Kidney (tissue), 13 donors: ENCODE measurements at regions not wholly inside any gene's neighbourhood (a gene's known extent, or its start where the extent isn't known, plus 50 kb on each side); places are given as distances from the start of the nearest gene placed in this dataset.
A peak's percentile ranks its signal among the peaks of the same experiment; 100 is the strongest.

Experiments used
- DNase-seq, 5 donors: peaks; one replicate each; pipeline ENCODE4 v3.0.0-alpha.2; 2013 to 2020
- FAIRE-seq: peaks from 2 replicates; lab custom pipeline; 2012; peaks lifted over from hg19 to GRCh38; lab: Jason Lieb, UNC
- H3K27ac ChIP-seq, 2 donors: one replicate each; pipeline ENCODE4 v1.7.0; 2013; ENCODE audit warnings: low read depth in 2 of 2, low read length in 2 of 2, inconsistent platforms in 1 of 2
- H3K27me3 ChIP-seq: one replicate; pipeline ENCODE4 v1.7.1; 2013; ENCODE audit warnings: low read length, inconsistent platforms; ENCODE audit not compliant: control insufficient read depth, insufficient read depth
- H3K36me3 ChIP-seq, 3 donors: one replicate each; pipeline versions ENCODE4 v1.7.0 to v1.7.1; 2013; ENCODE audit warnings: low read length in 3 of 3, control low read depth in 1 of 3, inconsistent platforms in 1 of 3; ENCODE audit not compliant: insufficient read depth in 3 of 3, control insufficient read depth in 2 of 3
- H3K4me1 ChIP-seq, 3 donors: one replicate each; pipeline versions ENCODE4 v1.7.0 to v1.7.1; 2013; ENCODE audit warnings: low read length in 3 of 3, inconsistent platforms in 1 of 3, low read depth in 1 of 3; ENCODE audit not compliant: control insufficient read depth in 2 of 3, insufficient read depth in 2 of 3
- H3K4me3 ChIP-seq, 3 donors: one replicate each; pipeline versions ENCODE4 v1.7.0 to v1.8.1; 2013; ENCODE audit warnings: low read length in 3 of 3, control low read depth in 1 of 3, inconsistent platforms in 1 of 3
- H3K9ac ChIP-seq, 3 donors: one replicate each; pipeline versions ENCODE4 v1.7.0 to v1.7.1; 2013; ENCODE audit warnings: low read length in 3 of 3, control low read depth in 1 of 3, inconsistent platforms in 1 of 3
- H3K9me3 ChIP-seq, 3 donors: one replicate each; pipeline versions ENCODE4 v1.7.0 to v1.7.1; 2013; ENCODE audit warnings: low read length in 3 of 3, control low read depth in 1 of 3, inconsistent platforms in 1 of 3; ENCODE audit not compliant: control insufficient read depth in 2 of 3, insufficient read depth in 1 of 3
- CTCF ChIP-seq: IDR thresholded peaks from 3 replicates; pipeline ENCODE4 v1.5.1; 2012; ENCODE audit warnings: mild to moderate bottlenecking, moderate library complexity, borderline replicate concordance; ENCODE audit not compliant: insufficient read depth; ENCODE audit errors: extremely low read depth
- intact Hi-C: fragments of 100-400 bp; cut with DNase I; formaldehyde crosslinking; loops from one replicate; pipeline ENCODE4 v1.11.1; 2022
- donor health status: control.
- donor health status: control.
- donor health status: control.
- donor health status: control.
- donor health status: control.
- donor health status: DM: yes; HTN: yes; CAD: no.
- donor health status: Normal renal cell carcinoma (clear cell type).

- Histone ChIP-seq H3K36me3 (no peaks in the 10 kb centered on the region), H3K4me3 (no peak overlapping the region), H3K27me3 (no peaks in the 10 kb centered on the region), H3K9ac (no peak overlapping the region), H3K4me1 (no peaks in the 10 kb centered on the region), H3K27ac (no peak overlapping the region), H3K9me3 (no peaks in the 10 kb centered on the region)
- TF ChIP-seq CTCF = no peak
- FAIRE-seq = no peak
- intact Hi-C loops = no loop called here
- peak in 1 of 5 donors; percentile 17 for DNase-seq
Observed at GRCh38 chr12:111275308-111275707, 93.6 kb downstream of the PHETA1 start.

- FAIRE-seq (no peak), DNase-seq (peak in 2 of 5 donors; percentile 19 to 40)
- no peak overlapping the region for H3K27ac ChIP-seq
- H3K4me1 ChIP-seq = no peaks in the 10 kb centered on the region
- H3K9ac ChIP-seq = no peak overlapping the region
- intact Hi-C loops = no loop called here
- H3K9me3 ChIP-seq = no peaks in the 10 kb centered on the region
- H3K27me3 ChIP-seq = no peaks in the 10 kb centered on the region
- H3K4me3 ChIP-seq = no peak overlapping the region
- no peak for TF ChIP-seq CTCF
- no peaks in the 10 kb centered on the region for H3K36me3 ChIP-seq
Observed at GRCh38 chr12:111274777-111275176, 94.1 kb downstream of the PHETA1 start.

GRCh38 chr12:111271674-111272418 is 97.0 kb downstream of the PHETA1 start:
- H3K27me3 ChIP-seq = no peaks in the 10 kb centered on the region
- FAIRE-seq (no peak), DNase-seq (no peak)
- H3K4me1 ChIP-seq = no peaks in the 10 kb centered on the region
- TF ChIP-seq CTCF = no peak
- H3K27ac ChIP-seq = no peak overlapping the region
- H3K9me3 ChIP-seq = no peaks in the 10 kb centered on the region
- H3K9ac ChIP-seq = no peak overlapping the region
- no peak overlapping the region for H3K4me3 ChIP-seq
- H3K36me3 ChIP-seq = no peaks in the 10 kb centered on the region
- intact Hi-C loops = no loop called here
